Embryonic facial prominence (tissue), 1 donor: ENCODE measurements at regions not wholly inside any gene's neighbourhood (a gene's known extent, or its start where the extent isn't known, plus 50 kb on each side); places are given as distances from the start of the nearest gene placed in this dataset.

Experiments
- DNase-seq: peaks from one replicate; pipeline ENCODE4 v3.0.0-alpha.2; 2016; ENCODE audit errors: extremely low spot score

GRCh38 chr5:171509467-171509866 lies 90.0 kb downstream of the FGF18 start:
- DNase-seq = no peak

- no peak for DNase-seq
Measured at GRCh38 chr5:171512397-171512796, 93.0 kb downstream of the FGF18 start.

GRCh38 chr5:171513591-171513990 lies 94.1 kb downstream of the FGF18 start:
- DNase-seq = no peak

- DNase-seq = no peak
Measured at GRCh38 chr5:171518916-171519315, 99.5 kb downstream of the FGF18 start.

- no peak for DNase-seq
Measured at GRCh38 chr5:171520300-171521174, 101.1 kb downstream of the FGF18 start.

GRCh38 chr5:171521219-171521633 lies 101.8 kb downstream of the FGF18 start:
- DNase-seq = no peak

- DNase-seq = no peak
Measured at GRCh38 chr5:171521679-171522078, 102.2 kb downstream of the FGF18 start.

- DNase-seq = no peak
Measured at GRCh38 chr5:171523781-171524180, 104.3 kb downstream of the FGF18 start.

GRCh38 chr5:171524466-171524865 lies 105.0 kb downstream of the FGF18 start:
- DNase-seq = no peak

GRCh38 chr5:171525085-171525484 lies 105.6 kb downstream of the FGF18 start:
- no peak for DNase-seq

GRCh38 chr5:171528036-171528435 lies 108.6 kb downstream of the FGF18 start:
- no peak for DNase-seq

- no peak for DNase-seq
Measured at GRCh38 chr5:171528865-171529614, 109.6 kb downstream of the FGF18 start.

GRCh38 chr5:171531638-171532037 lies 112.2 kb downstream of the FGF18 start:
- no peak for DNase-seq

- DNase-seq = no peak
Measured at GRCh38 chr5:171533153-171533552, 113.7 kb downstream of the FGF18 start.

GRCh38 chr5:171534043-171534895 lies 114.8 kb downstream of the FGF18 start:
- no peak for DNase-seq

- DNase-seq = no peak
Measured at GRCh38 chr5:171535162-171535561, 115.7 kb downstream of the FGF18 start.

GRCh38 chr5:171537070-171537849 lies 117.8 kb downstream of the FGF18 start:
- DNase-seq = no peak

- DNase-seq = no peak
Measured at GRCh38 chr5:171537923-171538537, 118.6 kb downstream of the FGF18 start.

GRCh38 chr5:171538681-171539080 lies 119.2 kb downstream of the FGF18 start:
- DNase-seq = no peak

GRCh38 chr5:171540865-171541264 lies 121.4 kb downstream of the FGF18 start:
- no peak for DNase-seq

GRCh38 chr5:171541341-171541776 lies 121.9 kb downstream of the FGF18 start:
- no peak for DNase-seq
